ENCODE measurements at regions not wholly inside any gene's neighbourhood (a gene's known extent, or its start where the extent isn't known, plus 50 kb on each side); places are given as distances from the start of the nearest gene placed in this dataset.

- TF ChIP-seq CTCF (conservative IDR thresholded peaks at IDR 0.05; ENCODE audit: control insufficient read depth, insufficient read depth, low read depth, low read length), result no peak
- H3K4me3 ChIP-seq (ENCODE audit: control insufficient read depth, low read depth, low read length), result no peak overlapping the region
- DNase-seq (ENCODE audit: low read depth), result no peak
Measured at GRCh38 chr5:159640446-159640845, 275.8 kb upstream of the ADRA1B start.

GRCh38 chr5:159640921-159641320 lies 275.4 kb upstream of the ADRA1B start:
- no peak overlapping the region for H3K4me3 ChIP-seq (ENCODE audit: control insufficient read depth, low read depth, low read length)
- TF ChIP-seq CTCF (conservative IDR thresholded peaks at IDR 0.05; ENCODE audit: control insufficient read depth, insufficient read depth, low read depth, low read length), result no peak
- no peak for DNase-seq (ENCODE audit: low read depth)

- no peak for DNase-seq (ENCODE audit: low read depth)
- no peak overlapping the region for H3K4me3 ChIP-seq (ENCODE audit: control insufficient read depth, low read depth, low read length)
- no peak for TF ChIP-seq CTCF (conservative IDR thresholded peaks at IDR 0.05; ENCODE audit: control insufficient read depth, insufficient read depth, low read depth, low read length)
Measured at GRCh38 chr5:159641371-159642039, 274.8 kb upstream of the ADRA1B start.

- H3K4me3 ChIP-seq (ENCODE audit: control insufficient read depth, low read depth, low read length), result no peak overlapping the region
- peak; percentile 11 for TF ChIP-seq CTCF (conservative IDR thresholded peaks at IDR 0.05; ENCODE audit: control insufficient read depth, insufficient read depth, low read depth, low read length)
- DNase-seq (ENCODE audit: low read depth), result no peak
Measured at GRCh38 chr5:159642379-159642778, 273.9 kb upstream of the ADRA1B start.

- TF ChIP-seq CTCF (conservative IDR thresholded peaks at IDR 0.05; ENCODE audit: control insufficient read depth, insufficient read depth, low read depth, low read length), result no peak
- no peak overlapping the region for H3K4me3 ChIP-seq (ENCODE audit: control insufficient read depth, low read depth, low read length)
- DNase-seq (ENCODE audit: low read depth), result no peak
Measured at GRCh38 chr5:159644053-159644452, 272.2 kb upstream of the ADRA1B start.

GRCh38 chr5:159645179-159645846 lies 271.0 kb upstream of the ADRA1B start:
- no peak overlapping the region for H3K4me3 ChIP-seq (ENCODE audit: control insufficient read depth, low read depth, low read length)
- no peak for TF ChIP-seq CTCF (conservative IDR thresholded peaks at IDR 0.05; ENCODE audit: control insufficient read depth, insufficient read depth, low read depth, low read length)
- DNase-seq (ENCODE audit: low read depth), result no peak

Measured in fibroblast of mammary gland (primary cell).